Stimulated activated CD8-positive, alpha-beta memory T cell treated with anti-CD3 and anti-CD28 coated beads, Interleukin-2, amount 100 ng/mL, for 48 hours (primary cell): ENCODE measurements at regions not wholly inside any gene's neighbourhood (a gene's known extent, or its start where the extent isn't known, plus 50 kb on each side); places are given as distances from the start of the nearest gene placed in this dataset.
"Not testable (repeated sequence)": the region's sequence is repeated elsewhere in the genome, so short reads cannot be mapped to it uniquely, and the experiment has no call there.

Source experiments
- DNase-seq, 2 donors: peaks; one replicate each; pipeline ENCODE4 v3.0.0-alpha.2; 2020; ENCODE audit warnings: low read depth in 2 of 2

DNA sequence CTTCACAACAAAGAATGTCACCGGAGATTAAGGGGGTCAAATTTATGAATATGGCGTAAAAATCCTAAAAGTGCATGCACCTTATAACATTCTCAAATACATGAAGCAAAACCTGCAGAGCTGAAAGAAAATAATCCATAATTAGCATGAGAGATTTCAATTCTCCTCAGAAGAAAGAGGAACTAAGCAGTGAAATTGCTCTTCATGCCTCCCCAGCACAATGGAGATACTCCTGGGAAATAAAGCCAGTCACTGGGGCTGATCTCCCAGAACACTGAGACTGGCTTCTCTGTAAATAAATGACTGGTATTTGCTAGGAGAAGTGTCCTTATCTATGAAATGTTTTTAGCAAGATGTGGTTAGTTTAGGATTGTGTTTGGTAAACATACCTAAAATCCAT is 68.1 kb downstream of the GOLGA6L6 start:
- DNase-seq: not testable (repeated sequence)

DNA sequence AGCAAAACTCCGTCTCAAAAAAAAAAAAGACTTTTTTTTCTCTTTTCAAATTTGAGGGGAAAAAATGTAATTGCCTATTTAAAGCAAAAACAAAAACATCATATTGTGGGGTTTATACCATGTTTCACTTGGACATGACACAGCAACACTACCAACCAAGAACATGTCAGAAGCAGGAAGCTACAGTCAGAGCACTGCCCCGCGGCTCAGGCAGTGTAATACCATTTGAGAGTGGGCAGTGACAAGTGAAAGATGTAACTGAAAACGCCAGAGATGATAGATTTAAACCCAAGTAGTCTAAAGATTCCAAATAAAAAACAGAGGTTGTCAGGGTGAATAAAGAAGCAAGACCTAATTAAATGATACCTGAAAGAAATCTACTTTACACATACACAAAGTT is 68.6 kb downstream of the GOLGA6L6 start:
- not testable (repeated sequence) for DNase-seq

- DNase-seq: not testable (repeated sequence)
Observed at GRCh38 chr15:20470810-20471209, 70.8 kb downstream of the GOLGA6L6 start.

- not testable (repeated sequence) for DNase-seq
Observed at GRCh38 chr15:20441138-20441537, 100.5 kb downstream of the GOLGA6L6 start.

GRCh38 chr15:20440390-20440789 is 101.2 kb downstream of the GOLGA6L6 start:
- not testable (repeated sequence) for DNase-seq

- DNase-seq: not testable (repeated sequence)
Observed at GRCh38 chr15:20439111-20439510, 102.5 kb downstream of the GOLGA6L6 start.

DNA sequence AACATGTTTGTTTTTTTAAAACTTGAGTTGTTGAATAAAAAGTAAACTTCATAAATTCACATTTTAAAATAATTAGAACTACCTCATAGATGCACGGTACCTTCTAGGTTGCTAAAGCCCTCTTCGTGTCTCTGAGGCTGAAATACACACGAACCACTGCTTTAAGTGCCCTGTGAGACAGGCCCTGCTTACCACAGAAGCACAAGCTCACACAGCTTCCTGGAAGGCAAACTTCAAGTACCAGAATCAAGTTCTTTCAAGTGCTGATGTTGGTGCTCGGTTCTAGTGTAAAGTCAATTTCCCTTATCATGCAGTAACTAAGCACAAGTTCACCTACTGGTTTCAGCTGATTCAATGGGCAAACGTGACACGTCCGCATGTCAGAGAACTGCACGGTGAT is 103.3 kb downstream of the GOLGA6L6 start:
- not testable (repeated sequence) for DNase-seq

DNA sequence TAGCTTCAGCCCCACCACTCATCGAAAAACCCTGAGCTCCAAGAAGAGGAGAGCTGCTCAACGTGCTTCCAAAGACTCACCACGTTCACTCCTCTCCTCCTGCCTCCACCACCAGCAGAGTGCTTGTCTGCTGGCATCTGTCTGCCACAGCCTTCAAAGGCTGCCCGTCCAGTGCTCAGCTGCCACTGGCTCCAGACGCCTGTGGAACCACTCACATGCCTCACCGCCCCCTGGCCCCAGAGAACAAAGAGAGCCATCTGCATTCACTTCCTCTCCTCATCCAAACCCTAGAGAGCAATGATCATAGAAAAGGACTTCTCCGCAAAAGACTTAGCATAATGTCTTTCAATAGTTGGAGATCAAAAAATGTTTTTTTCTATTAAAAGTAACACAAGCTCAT is 108.1 kb downstream of the GOLGA6L6 start:
- DNase-seq: not testable (repeated sequence)

DNA sequence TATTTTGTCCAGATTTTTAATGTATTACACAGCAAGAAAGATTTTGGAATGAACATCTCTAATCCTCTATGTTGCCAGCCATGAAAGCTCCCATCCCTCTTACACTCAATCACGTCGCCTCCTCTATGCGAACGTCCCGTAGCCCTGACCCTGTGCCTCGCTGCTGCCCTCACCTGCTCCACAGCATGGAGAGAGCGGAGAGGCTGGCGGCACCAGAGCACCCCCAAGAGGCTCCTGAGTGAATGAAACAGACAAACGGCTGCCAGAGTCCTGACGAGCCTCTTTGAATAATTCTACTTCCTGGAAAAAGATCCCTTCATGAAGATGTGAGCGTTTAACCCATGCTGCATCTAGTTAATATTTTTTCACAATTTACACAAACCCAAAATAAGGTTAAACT is 111.1 kb downstream of the GOLGA6L6 start:
- not testable (repeated sequence) for DNase-seq

- DNase-seq: not testable (repeated sequence)
Observed at GRCh38 chr15:20420710-20421109, 120.9 kb downstream of the GOLGA6L6 start.

- not testable (repeated sequence) for DNase-seq
Observed at GRCh38 chr15:20416618-20417017, 125.0 kb downstream of the GOLGA6L6 start.

GRCh38 chr15:20409667-20410198 is 131.9 kb downstream of the GOLGA6L6 start:
- DNase-seq: not testable (repeated sequence)

DNA sequence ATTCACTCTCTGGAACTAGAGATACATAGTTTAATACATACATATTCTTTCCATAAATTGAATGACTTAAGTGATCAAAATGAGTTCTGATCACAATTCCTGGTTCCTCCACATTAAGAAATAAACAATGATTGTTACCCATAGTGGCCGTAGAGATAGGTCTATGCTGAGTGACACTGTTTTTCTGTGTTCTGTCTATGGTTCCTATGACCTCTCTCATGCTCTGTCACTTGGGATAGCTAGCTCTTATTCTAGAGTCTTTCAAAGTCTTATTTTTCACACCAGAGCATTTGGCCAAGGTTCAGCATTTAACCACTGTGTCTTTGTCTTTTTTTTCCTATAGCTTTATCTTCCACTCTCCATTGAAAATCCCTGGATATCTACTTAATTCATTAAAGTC is 132.4 kb downstream of the GOLGA6L6 start:
- DNase-seq: no peak

DNA sequence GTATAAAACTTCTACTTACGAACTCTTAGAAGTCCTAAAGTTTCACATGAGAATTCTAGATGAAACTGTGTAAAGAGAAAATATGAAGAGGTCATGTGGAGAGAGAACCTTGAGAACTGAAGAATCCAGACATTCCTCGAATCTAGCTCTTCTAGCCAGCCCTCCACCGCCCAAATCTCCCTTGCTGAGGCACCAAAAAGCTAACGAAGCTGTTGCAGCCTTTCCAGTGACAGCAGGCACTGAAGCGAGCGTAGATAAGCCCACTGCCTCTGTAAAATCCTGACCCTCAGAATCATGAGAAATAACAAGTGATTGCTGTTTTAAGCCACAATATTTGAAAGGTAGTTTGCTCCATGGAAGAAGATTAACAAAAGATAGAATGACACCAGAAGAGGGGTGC is 134.0 kb downstream of the GOLGA6L6 start:
- no peak for DNase-seq

DNA sequence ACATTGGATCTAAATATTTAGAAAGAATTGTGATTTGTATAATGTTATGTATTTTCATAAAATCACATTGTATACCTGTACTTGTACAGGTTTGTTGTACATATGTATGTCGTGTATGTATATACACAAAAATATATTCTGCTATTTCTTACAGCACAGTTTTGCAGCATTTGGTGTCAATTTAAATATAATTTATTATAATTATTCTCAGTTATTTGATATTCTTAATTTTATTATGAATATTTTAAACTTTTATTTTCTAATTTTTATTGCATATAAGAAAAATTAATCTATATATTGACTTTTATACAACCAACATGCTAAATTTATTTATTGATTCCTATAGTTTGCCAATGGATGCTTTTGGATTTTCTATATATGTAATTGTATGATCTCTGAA is 137.0 kb downstream of the GOLGA6L6 start:
- not testable (repeated sequence) for DNase-seq

GRCh38 chr15:20402586-20402985 is 139.0 kb downstream of the GOLGA6L6 start:
- not testable (repeated sequence) for DNase-seq

DNA sequence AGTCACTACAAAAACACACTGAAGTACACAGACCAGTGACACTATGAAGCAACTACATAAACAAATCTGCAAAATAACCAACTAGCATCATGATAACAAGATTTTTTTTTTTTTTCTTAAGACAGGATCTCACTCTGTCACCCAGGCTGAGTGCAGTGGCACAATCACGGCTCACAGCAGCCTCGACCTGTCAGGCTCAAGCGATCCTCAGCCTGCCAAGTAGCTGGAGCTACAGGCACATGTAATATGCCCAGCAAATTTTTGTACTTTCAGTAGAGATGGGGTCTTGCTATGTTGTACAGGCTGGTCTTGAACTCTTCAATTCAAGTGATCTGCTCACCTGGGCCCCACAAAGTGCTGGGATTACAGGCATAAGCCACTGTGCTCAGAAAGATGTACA is 140.5 kb downstream of the GOLGA6L6 start:
- DNase-seq: not testable (repeated sequence)

- DNase-seq: not testable (repeated sequence)
Observed at GRCh38 chr15:20398680-20399079, 142.9 kb downstream of the GOLGA6L6 start.

DNA sequence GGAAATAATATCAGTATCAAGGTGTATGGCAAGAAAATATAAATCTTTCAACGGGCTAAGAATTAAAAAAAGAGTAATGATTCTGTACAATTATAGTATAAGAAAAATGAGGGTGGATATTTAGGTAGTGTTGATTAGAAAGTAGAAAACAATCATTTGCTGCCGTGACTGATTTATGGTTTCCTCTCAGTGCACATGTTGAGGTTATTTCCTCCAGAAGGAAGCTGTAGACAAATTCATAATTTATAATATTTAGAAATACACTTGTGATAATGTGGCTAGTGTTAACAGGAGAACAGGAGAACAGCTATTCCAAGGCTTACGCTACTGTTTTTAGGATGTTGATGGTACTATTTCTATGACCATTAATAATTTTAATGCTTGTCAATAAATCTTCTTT is 153.4 kb downstream of the GOLGA6L6 start:
- DNase-seq: not testable (repeated sequence)

GRCh38 chr15:20386198-20386597 is 155.4 kb downstream of the GOLGA6L6 start:
- DNase-seq: no peak

DNA sequence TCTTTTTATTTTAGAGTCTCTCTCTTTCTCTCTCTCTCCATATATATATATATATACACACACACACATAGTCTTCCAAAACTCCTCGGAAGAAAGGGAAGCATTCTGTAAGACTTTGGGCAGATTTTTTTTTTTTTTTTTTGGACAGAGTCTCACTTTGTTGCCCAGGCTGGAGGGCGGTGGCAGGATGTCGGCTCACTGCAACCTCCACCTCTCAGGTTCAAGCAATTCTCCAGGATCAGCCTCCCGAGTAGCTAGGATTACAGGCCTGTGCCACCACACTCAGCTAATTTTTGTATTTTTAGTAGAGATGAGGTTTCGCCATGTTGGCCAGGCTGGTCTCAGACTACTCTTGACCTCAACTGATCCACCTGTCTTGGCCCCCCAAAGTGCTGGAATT is 161.4 kb downstream of the GOLGA6L6 start:
- not testable (repeated sequence) for DNase-seq

GRCh38 chr15:20376872-20377271 is 164.7 kb downstream of the GOLGA6L6 start:
- DNase-seq: no peak

GRCh38 chr15:20372416-20372815 is 169.2 kb downstream of the GOLGA6L6 start:
- DNase-seq: not testable (repeated sequence)

- no peak for DNase-seq
Observed at GRCh38 chr15:20369500-20369899, 172.1 kb downstream of the GOLGA6L6 start.
